ENCODE measurements at regions not wholly inside any gene's neighbourhood (a gene's known extent, or its start where the extent isn't known, plus 50 kb on each side); places are given as distances from the start of the nearest gene placed in this dataset.

DNA sequence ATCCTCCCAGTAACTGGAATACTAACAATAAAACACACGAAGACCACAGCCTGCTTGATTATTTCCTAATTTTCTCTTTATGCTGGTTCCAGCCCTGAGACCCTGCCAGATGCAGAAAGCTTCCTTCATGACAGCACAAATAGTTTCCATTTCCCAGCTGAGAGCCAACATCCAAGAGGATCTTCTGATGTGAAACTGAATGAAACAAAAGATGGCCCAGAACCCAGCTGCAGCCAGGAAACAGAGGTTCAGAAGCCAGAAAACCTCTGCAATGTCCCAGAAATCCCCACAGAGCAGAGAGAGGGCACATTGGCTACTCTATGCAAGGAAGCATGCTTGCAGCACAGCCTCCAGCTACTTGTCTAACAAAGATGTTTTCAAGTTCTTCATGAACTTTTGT, 61.8 kb upstream of the PLEKHG1 start:
- Histone ChIP-seq H3K27ac (ENCODE audit: low read depth, low read length) (no peak overlapping the region), H2AFZ (ENCODE audit: low read depth, low read length, poor library complexity, severe bottlenecking) (no peak overlapping the region), H3K79me2 (ENCODE audit: insufficient read depth, low read length) (no peaks in the 10 kb centered on the region), H3K4me2 (ENCODE audit: low read length) (no peak overlapping the region), H3K4me1 (ENCODE audit: control insufficient read depth in 1 of 2, insufficient read depth in 2 of 2, low read length in 2 of 2) (no peaks in the 10 kb centered on the region), H3K4me3 (replicated peaks in 1 of 2; ENCODE audit: low read depth in 1 of 2, low read length in 2 of 2) (no peak overlapping the region), H3K9ac (ENCODE audit: low read length) (no peak overlapping the region), H3K36me3 (ENCODE audit: control insufficient read depth in 1 of 2, insufficient read depth in 2 of 2, low read length in 2 of 2) (no peaks in the 10 kb centered on the region), H3K27me3 (ENCODE audit: insufficient read depth, low read length) (no peaks in the 10 kb centered on the region), H3K9me3 (ENCODE audit: control insufficient read depth in 1 of 2, insufficient read depth in 1 of 2, low read depth in 1 of 2, low read length in 2 of 2) (no peaks in the 10 kb centered on the region), H3K9me2 (ENCODE audit: insufficient read depth) (no peaks in the 10 kb centered on the region), H4K20me1 (ENCODE audit: insufficient read depth) (no peaks in the 10 kb centered on the region)
- ATAC-seq (no peak), DNase-seq (ENCODE audit: low read depth, low spot score) (no peak)
- ChIA-PET POLR2A (interaction anchor here (0.6 kb wide), 1 partner anchor 269 kb away, joined by 3 read pairs; no protein-coding TSS in a partner anchor), RAD21 (ENCODE audit: low non-redundant PET in 1 of 2, low total read pairs in 2 of 2, uncharacterized antibody in 2 of 2, unreplicated experiment in 2 of 2) (no interaction called here), CTCF (no interaction called here)
- TF ChIP-seq RAD21 (IDR thresholded peaks at IDR 0.05; ENCODE audit: low read depth) (no peak), SRF (IDR thresholded peaks at IDR 0.05; ENCODE audit: low read depth) (no peak), EGR1 (IDR thresholded peaks at IDR 0.05; ENCODE audit: low read depth) (no peak), TCF7L2 (IDR thresholded peaks at IDR 0.05; ENCODE audit: borderline replicate concordance, extremely low read depth, insufficient read depth, insufficient read length) (no peak), SP1 (IDR thresholded peaks at IDR 0.05; ENCODE audit: low read depth) (no peak), MAX (IDR thresholded peaks at IDR 0.05) (no peak), REST (IDR thresholded peaks at IDR 0.05; ENCODE audit: low read depth) (no peak), CBX3 (IDR thresholded peaks at IDR 0.05; ENCODE audit: low read depth) (no peak), POLR2A (IDR thresholded peaks at IDR 0.05; ENCODE audit: borderline replicate concordance, extremely low read depth, insufficient read depth, insufficient read length) (no peak), POLR2AphosphoS5 (IDR thresholded peaks at IDR 0.05; ENCODE audit: low read depth, low read length) (no peak), ELF1 (IDR thresholded peaks at IDR 0.05; ENCODE audit: borderline replicate concordance, low read depth) (no peak), ZFX (IDR thresholded peaks at IDR 0.05) (no peak), EZH2 (IDR thresholded peaks at IDR 0.05) (no peak), SIN3A (IDR thresholded peaks at IDR 0.05; ENCODE audit: low read depth) (no peak), FOSL1 (IDR thresholded peaks at IDR 0.05; ENCODE audit: low read depth) (no peak), ZNF274 (IDR thresholded peaks at IDR 0.05; ENCODE audit: low read depth, low read length) (no peak), CEBPB (IDR thresholded peaks at IDR 0.05; ENCODE audit: low read depth) (no peak)
- TF ChIP-seq, protein P1, sequence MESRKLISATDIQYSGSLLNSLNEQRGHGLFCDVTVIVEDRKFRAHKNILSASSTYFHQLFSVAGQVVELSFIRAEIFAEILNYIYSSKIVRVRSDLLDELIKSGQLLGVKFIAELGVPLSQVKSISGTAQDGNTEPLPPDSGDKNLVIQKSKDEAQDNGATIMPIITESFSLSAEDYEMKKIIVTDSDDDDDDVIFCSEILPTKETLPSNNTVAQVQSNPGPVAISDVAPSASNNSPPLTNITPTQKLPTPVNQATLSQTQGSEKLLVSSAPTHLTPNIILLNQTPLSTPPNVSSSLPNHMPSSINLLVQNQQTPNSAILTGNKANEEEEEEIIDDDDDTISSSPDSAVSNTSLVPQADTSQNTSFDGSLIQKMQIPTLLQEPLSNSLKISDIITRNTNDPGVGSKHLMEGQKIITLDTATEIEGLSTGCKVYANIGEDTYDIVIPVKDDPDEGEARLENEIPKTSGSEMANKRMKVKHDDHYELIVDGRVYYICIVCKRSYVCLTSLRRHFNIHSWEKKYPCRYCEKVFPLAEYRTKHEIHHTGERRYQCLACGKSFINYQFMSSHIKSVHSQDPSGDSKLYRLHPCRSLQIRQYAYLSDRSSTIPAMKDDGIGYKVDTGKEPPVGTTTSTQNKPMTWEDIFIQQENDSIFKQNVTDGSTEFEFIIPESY (IDR thresholded peaks at IDR 0.05; ENCODE audit: extremely low read depth, insufficient replicate concordance, low read length), result no peak
- no TSS peak for BruUV-seq (replicated peaks)
- intact Hi-C loops (cut with micrococcal nuclease), result no loop called here
